HepG2 (cell line): ENCODE measurements at regions not wholly inside any gene's neighbourhood (a gene's known extent, or its start where the extent isn't known, plus 50 kb on each side); places are given as distances from the start of the nearest gene placed in this dataset.

Experiments used
- AFF4 ChIP-seq: sonication (generic); formaldehyde crosslinking; IDR thresholded peaks from 2 replicates; pipeline ENCODE4 v1.4.0; 2020; ENCODE audit warnings: missing genetic modification reagents
- ARID5B ChIP-seq: IDR thresholded peaks from 2 replicates; pipeline ENCODE4 v1.4.0; 2020; ENCODE audit warnings: mild to moderate bottlenecking, missing genetic modification reagents
- ATF7-NPFF ChIP-seq: sonication (generic); formaldehyde crosslinking; IDR thresholded peaks from 2 replicates; pipeline ENCODE4 v1.8.1; 2023; ENCODE audit warnings: mild to moderate bottlenecking, low read depth, missing genetic modification reagents, moderate library complexity
- HNF4A ChIP-seq: sonication (generic); formaldehyde crosslinking; IDR thresholded peaks from 2 replicates; pipeline ENCODE4 v1.4.0; 2020; ENCODE audit warnings: missing genetic modification reagents
- LRRFIP1 ChIP-seq: sonication (generic); formaldehyde crosslinking; conservative IDR thresholded peaks from 2 replicates; pipeline ENCODE4 v1.4.0; 2020; ENCODE audit warnings: missing genetic modification reagents
- SKI ChIP-seq: fragments of 450-650 bp; IDR thresholded peaks from one replicate; pipeline ENCODE4 v1.6.1; 2018; ENCODE audit warnings: mild to moderate bottlenecking; ENCODE audit not compliant: partially characterized antibody
- TBL1XR1 ChIP-seq: fragments of 150-350 bp; IDR thresholded peaks from 2 replicates; pipeline ENCODE4 v1.6.1; 2014; ENCODE audit warnings: borderline replicate concordance, low read length; ENCODE audit not compliant: partially characterized antibody
- TBP ChIP-seq: sonication (generic); formaldehyde crosslinking; IDR thresholded peaks from 2 replicates; pipeline ENCODE4 v1.5.0; 2020; ENCODE audit warnings: missing genetic modification reagents
- TBX3 ChIP-seq: fragments of 450-650 bp; IDR thresholded peaks from 2 replicates; pipeline ENCODE4 v1.6.1; 2017; ENCODE audit warnings: antibody characterized with exemption, mild to moderate bottlenecking, inconsistent platforms, borderline replicate concordance
- THAP11 ChIP-seq: IDR thresholded peaks from 2 replicates; pipeline ENCODE4 v1.6.1; 2016; ENCODE audit warnings: missing biosample characterization, missing genetic modification reagents
- TMF1 ChIP-seq: sonication (generic); formaldehyde crosslinking; IDR thresholded peaks from 2 replicates; pipeline ENCODE4 v1.8.1; 2022; ENCODE audit warnings: low read depth, missing genetic modification reagents
- XRCC5 ChIP-seq: fragments of 200-400 bp; formaldehyde crosslinking; optimal IDR thresholded peaks from 2 replicates; pipeline ENCODE3; 2017; ENCODE audit warnings: mild to moderate bottlenecking, low read length
- ZNF280B ChIP-seq: sonication (generic); formaldehyde crosslinking; IDR thresholded peaks from 2 replicates; pipeline ENCODE4 v1.5.0; 2020; ENCODE audit warnings: missing genetic modification reagents, mild to moderate bottlenecking, borderline replicate concordance
- ZNF605 ChIP-seq: sonication (generic); formaldehyde crosslinking; IDR thresholded peaks from 2 replicates; pipeline ENCODE4 v1.8.0; 2022; ENCODE audit warnings: mild to moderate bottlenecking, missing genetic modification reagents
- ZNF703 ChIP-seq: sonication (generic); formaldehyde crosslinking; IDR thresholded peaks from 2 replicates; pipeline ENCODE4 v1.5.1; 2020; ENCODE audit warnings: missing genetic modification reagents, mild to moderate bottlenecking, moderate library complexity, borderline replicate concordance
- ZNF737 ChIP-seq: sonication (generic); formaldehyde crosslinking; IDR thresholded peaks from 2 replicates; pipeline ENCODE4 v1.5.0; 2020; ENCODE audit warnings: missing genetic modification reagents, mild to moderate bottlenecking, borderline replicate concordance
- ZNF766 ChIP-seq: sonication (generic); formaldehyde crosslinking; IDR thresholded peaks from 2 replicates; pipeline ENCODE4 v1.5.0; 2020; ENCODE audit warnings: missing genetic modification reagents, borderline replicate concordance
- ZNF790 ChIP-seq: sonication (generic); formaldehyde crosslinking; IDR thresholded peaks from 2 replicates; pipeline ENCODE4 v1.8.0; 2022; ENCODE audit warnings: missing genetic modification reagents, mild to moderate bottlenecking, borderline replicate concordance

GRCh38 chr6:26216359-26216885 lies 129.2 kb downstream of the HFE start (continued):
- TF ChIP-seq AFF4 (CRISPR knock-in tag) (peak; percentile 91), THAP11 (CRISPR knock-in tag) (no peak; the same call in 1 of the 2 replicates), TBX3 (peak; percentile 10; the same call in 1 of the 2 replicates), ZNF766 (CRISPR knock-in tag) (no peak; the same call in 1 of the 2 replicates), ZNF737 (0 out of 2 replicates have a peak, but pooled peaks have one; percentile 75), LRRFIP1 (CRISPR knock-in tag) (no peak), TBP (CRISPR knock-in tag) (no peak), TBL1XR1 (no peak), SKI (peak; percentile 40), HNF4A (no peak), XRCC5 (no peak), ZNF605 (CRISPR knock-in tag) (no peak), ZNF703 (0 out of 2 replicates have a peak, but pooled peaks have one; percentile 67), ZNF280B (CRISPR knock-in tag) (no peak), TMF1 (CRISPR knock-in tag) (no peak), ATF7-NPFF (CRISPR knock-in tag) (no peak), ARID5B (no peak; the same call in 1 of the 2 replicates), ZNF790 (CRISPR knock-in tag) (0 out of 2 replicates have a peak, but pooled peaks have one; percentile 41)
